HEK293T (cell line): ENCODE measurements at regions not wholly inside any gene's neighbourhood (a gene's known extent, or its start where the extent isn't known, plus 50 kb on each side); places are given as distances from the start of the nearest gene placed in this dataset.

ENCODE experiments used
- CTBP1 ChIP-seq: fragments of 450-650 bp; IDR thresholded peaks from 2 replicates; pipeline ENCODE4 v1.6.1; 2016; ENCODE audit warnings: borderline replicate concordance
- ELF4 ChIP-seq: fragments of 450-650 bp; IDR thresholded peaks from 2 replicates; pipeline ENCODE4 v1.6.1; 2017; ENCODE audit warnings: antibody characterized with exemption
- FOXM1 ChIP-seq: fragments of 450-650 bp; IDR thresholded peaks from 2 replicates; pipeline ENCODE4 v1.6.1; 2017; ENCODE audit warnings: mild to moderate bottlenecking, borderline replicate concordance
- LEF1 ChIP-seq: fragments of 450-650 bp; IDR thresholded peaks from 2 replicates; pipeline ENCODE4 v1.6.1; 2017; ENCODE audit warnings: mild to moderate bottlenecking, borderline replicate concordance
- PKNOX1 ChIP-seq: fragments of 450-650 bp; IDR thresholded peaks from 2 replicates; pipeline ENCODE4 v1.6.1; 2016
- SP1 ChIP-seq: fragments of 450-650 bp; IDR thresholded peaks from 2 replicates; pipeline ENCODE4 v1.6.1; 2017
- TARDBP ChIP-seq: fragments of 450-650 bp; IDR thresholded peaks from 2 replicates; pipeline ENCODE4 v1.6.1; 2016
- ZNF384 ChIP-seq: fragments of 450-650 bp; IDR thresholded peaks from 2 replicates; pipeline ENCODE4 v1.6.1; 2016

- TF ChIP-seq TARDBP (no peak), ZNF384 (no peak), CTBP1 (no peak), FOXM1 (no peak), LEF1 (no peak), PKNOX1 (no peak), SP1 (no peak), ELF4 (no peak)
Measured at GRCh38 chr10:65306201-65306600, 1619.6 kb upstream of the LRRTM3 start.
